ENCODE measurements at regions not wholly inside any gene's neighbourhood (a gene's known extent, or its start where the extent isn't known, plus 50 kb on each side); places are given as distances from the start of the nearest gene placed in this dataset.

DNA sequence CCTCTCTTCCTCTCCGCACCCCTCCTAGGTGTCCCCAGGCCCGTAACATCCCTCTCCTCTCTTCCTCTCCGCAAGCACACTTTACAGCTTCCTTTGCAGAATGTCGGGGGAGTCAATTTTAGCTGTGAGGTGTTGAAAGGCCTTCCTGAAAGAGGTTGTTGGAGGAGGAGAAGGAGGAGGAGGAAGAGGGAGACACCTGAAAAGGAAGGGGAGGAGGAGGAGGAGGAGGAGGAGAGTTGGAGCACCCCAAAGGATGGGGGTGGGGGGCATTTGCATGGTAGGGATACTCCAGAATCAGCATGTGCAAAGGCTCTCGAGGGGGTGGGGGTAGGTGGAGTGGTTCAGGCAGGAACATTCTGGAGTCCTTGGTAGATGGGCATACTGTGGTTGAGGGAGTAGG is 1045.1 kb downstream of the TBC1D22A start:
- DNase-seq = no peak

DNA sequence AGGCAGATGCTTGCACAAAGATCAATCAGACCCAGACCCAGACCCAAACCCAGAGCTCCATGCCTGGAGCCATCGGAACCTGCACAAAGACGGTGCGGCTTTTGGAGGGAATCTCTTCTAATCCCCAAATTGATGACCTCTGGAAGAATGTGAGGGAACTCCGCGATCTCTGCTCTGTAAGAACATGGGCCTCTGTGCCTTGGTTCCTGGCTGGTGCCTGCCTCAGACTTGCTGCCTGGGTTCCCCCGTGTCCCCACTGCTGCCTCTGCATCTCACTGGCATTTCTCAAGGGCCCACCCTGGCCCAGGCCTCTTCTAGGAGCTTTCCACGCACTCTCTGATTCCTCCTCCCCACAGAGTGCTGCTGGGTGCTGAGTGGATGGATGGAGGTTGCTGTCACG is 1044.4 kb downstream of the TBC1D22A start:
- no peak for DNase-seq

DNA sequence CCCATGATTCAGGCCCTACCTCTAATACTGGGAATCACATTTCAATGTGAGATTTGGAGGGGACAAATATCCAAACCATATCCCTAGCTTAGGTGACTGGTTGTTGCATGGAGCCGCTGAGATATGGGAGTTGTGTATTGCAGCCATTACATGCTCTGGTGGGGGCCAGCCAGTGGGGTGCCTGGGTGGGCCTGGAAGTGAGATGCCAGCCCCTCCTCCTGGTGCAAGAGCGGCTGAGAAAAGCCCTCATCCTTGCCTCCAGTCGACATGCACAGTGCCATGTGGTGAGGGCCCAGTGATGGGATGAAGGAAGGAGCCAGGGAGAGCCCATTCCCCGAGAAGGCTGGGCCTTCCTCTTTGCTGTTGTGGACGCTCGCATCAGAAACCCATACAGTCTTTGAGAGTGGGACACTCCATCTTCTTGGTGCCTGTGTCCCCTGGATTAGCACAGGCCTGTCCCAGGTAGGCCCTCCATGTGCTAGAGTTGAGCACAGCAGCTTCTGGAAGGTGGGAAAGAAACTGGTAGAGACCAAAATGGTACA is 1043.0 kb downstream of the TBC1D22A start:
- DNase-seq = no peak

DNA sequence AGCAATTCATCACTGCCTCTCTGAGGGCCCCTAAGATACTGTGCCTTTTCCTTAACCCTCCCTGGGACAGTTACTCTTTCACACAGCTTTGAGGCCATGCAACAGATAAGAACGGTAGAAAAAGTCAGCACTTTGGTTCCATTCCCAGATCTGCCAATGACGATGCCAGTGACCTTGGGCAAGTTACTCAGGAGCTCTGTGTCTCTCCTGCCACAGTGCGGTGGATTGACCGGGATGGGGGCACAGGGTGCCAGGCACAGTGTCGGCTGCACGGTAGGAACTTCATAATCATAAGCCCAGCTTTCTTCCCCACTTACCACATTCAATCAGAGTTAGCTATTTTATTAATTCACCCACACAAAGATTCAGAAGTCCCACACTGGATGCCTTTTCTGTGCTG is 1041.8 kb downstream of the TBC1D22A start:
- no peak for DNase-seq

- DNase-seq = no peak
These were observed 1040.0 kb downstream of the TBC1D22A start for GRCh38 chr22:47802421-47802820.

DNA sequence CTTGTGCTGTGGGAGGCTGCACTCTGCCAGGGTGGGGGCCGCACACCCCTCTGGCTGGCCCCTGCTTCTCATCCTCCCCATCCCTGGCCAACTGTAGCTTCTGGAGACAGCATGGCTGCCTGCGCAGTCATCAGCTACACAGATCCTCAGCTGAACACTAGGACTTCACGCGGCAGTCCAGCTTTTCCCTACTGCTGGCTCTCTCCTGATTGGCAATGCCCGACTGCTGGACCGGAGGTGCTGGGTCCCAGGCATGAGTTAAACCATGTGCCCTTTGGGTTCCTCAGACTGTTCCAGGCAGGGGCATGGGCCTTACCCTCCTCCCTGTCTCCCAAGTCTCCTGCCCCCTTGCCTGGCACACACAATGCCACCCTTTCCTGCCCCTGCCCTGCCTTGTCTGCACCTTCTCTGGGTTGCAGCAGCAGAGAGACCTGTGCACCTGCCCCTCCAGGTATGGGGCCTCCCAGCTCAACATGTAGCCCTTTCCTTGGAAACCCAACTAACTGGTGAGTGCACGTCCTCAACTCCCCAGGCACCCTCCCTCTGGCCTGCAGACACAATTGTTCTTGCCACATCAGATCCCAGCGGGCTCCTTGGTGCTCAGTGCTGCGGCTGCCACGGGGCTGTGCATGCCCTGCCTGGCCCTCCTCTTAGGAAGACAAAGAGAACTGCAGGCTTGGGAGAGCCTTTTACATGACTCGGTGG is 1039.2 kb downstream of the TBC1D22A start:
- no peak for DNase-seq

GRCh38 chr22:47798229-47798628 is 1035.8 kb downstream of the TBC1D22A start:
- DNase-seq = no peak

GRCh38 chr22:47797342-47797945 is 1035.0 kb downstream of the TBC1D22A start:
- DNase-seq = no peak

- DNase-seq = no peak
These were observed 1033.9 kb downstream of the TBC1D22A start for GRCh38 chr22:47796128-47796908.

DNA sequence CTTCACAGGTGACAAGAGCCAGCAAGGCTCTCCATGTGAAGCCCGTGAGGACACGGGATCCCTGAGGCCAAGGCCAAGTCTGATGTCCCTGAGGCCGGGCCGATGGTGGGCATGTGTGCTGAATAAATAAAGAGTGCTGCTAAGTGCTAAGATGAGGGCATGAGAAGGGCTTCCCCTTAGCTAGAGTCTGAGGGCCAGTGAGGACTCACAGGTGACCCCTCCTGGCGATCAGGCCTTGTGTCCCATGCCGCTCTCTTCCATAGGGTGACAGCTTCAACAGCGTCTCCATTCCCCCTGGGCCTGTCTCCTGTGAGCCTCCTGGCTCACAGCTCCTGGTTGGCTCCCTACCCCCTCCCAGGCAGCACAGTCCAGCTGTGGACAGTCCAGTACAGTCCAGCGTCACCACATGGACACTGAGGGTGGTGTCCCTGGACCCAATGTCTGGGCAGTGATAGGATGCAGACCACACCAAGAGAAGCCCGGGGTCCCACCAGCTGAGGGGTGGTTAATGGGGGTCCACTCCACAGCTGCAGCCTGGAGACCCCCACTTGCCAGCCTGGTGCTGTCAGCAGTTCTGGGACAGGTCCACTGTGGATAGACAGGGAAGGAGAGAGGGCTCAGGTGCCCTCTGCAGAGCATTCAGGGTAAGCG is 1033.2 kb downstream of the TBC1D22A start:
- no peak for DNase-seq

- DNase-seq = no peak
These were observed 1032.4 kb downstream of the TBC1D22A start for GRCh38 chr22:47794851-47795250.

DNA sequence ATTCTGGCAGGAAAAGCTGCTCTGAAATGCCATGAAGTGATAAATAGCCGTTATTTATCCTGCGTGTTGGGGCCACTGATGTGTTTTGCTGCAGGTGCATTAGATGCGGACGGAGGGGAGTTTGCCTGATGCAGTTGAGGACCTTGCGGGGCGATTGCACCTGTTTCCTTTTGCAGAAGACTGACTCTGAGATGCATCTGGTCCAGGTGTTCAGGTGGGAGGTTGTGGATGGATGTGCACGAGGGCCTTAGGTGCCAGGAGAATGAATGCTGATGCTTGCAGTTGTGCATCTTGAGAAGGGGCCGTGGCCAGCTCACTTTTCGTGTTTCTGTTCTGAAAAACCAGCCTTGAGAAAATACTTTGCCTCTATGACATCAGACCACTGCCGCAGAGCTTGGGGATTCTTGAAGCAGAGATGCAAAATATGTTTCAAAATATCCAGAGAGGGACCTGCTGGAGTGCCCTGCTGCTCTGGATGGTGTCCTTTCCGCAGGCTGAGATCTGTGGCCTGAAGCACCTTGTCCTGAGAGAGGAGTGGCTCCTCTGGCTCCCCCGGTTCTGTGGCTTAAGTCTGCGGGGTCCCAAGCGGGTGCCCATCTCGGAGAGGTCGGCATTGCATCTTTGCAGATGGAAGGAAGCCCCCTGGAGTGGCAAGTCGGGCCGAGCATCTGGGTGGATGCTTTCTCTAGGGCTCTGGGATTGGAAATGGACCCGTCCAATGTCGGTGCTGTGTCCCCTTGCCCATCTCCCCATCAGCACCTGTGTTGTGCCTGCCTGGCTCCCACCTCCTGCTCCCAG is 1031.1 kb downstream of the TBC1D22A start:
- DNase-seq = no peak

GRCh38 chr22:47789171-47789570 is 1026.7 kb downstream of the TBC1D22A start:
- no peak for DNase-seq

DNA sequence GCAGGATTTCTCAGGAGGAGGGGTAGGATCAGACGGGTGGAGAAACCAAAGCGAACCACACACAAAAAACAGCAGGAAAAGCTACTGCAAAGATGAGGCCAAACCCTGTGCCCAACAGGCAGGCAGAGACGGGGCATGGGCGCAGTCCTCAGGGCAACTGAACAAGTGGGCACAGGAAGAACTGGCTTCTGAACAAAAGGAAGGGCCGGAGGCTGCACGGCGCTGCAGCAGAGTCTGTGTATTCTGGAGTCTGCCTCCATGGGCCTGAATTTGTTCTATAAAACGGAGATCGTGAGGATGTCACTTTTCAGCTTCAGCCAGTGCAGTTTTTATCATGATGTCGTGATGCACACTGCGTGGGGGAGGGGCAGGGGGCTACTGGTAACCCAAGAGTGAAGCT is 1026.0 kb downstream of the TBC1D22A start:
- no peak for DNase-seq

- no peak for DNase-seq
These were observed 1025.2 kb downstream of the TBC1D22A start for GRCh38 chr22:47787501-47788227.

DNA sequence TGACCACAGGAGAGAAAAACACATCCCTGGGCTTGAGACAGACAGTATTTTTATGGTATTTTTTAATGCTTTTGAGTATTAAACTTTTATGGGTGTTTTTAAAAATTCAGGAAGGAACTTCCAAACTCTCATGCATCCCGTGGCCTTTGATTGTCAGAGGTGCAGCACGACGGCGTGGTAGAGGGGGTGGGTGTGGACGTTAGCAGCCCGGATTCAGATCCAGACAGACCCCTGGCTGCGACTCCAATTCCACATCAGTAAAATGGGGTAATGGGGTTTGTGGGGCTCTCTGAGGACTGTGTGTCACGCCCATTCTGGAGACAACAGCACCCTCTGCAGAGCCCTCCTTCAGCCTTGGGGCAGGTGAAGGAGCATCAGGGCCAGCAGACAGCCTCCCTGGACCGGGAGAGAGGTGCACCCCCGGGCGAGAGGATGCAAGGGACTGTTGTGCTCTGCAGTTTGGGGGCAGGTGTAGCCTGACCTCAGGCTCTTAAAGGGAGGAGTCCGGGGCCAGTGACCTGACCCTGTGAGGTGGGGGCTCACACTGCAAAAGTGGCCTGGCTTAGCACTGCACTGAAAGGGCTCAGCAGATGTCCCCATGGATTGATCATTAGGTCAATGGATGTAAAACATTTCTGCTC is 1024.3 kb downstream of the TBC1D22A start:
- DNase-seq = no peak

GRCh38 chr22:47784991-47785390 is 1022.5 kb downstream of the TBC1D22A start:
- DNase-seq = no peak

DNA sequence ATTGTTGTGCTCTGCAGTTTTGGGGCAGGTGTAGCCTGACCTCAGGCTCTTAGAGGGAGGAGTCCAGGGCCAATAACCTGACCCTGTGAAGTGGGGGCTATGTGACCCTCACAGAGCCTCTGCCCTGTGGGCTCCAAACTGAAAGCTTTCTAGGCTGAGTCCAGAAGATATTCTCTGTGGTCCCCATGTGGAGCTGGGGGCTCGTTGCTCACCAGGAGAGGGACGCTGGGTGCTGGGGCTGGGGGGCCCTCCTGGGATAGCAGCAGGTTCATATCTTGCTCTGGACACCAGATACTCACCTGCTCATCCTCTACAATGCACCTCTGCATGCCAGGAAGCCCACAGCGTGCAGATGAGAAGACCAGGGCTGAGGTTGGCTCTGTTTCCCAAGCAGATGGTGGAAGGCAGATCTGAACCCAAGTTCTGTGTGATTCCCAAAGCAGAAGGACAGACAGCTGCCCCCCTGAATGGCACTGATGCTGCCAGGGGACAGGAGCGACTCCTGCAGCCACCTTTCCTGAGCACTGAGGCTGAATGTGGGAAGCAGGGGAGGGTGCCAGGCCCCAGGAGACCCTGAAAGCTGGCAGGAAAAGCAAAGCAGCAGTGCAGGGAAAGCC is 1022.0 kb downstream of the TBC1D22A start:
- no peak for DNase-seq

GRCh38 chr22:47783433-47784366 is 1021.2 kb downstream of the TBC1D22A start:
- no peak for DNase-seq

Measured in NCI-H2171 (cell line).